Stimulated activated CD8-positive, alpha-beta memory T cell treated with anti-CD3 and anti-CD28 coated beads, Interleukin-7, amount 100 ng/mL, for 4 hours (primary cell): ENCODE measurements at regions not wholly inside any gene's neighbourhood (a gene's known extent, or its start where the extent isn't known, plus 50 kb on each side); places are given as distances from the start of the nearest gene placed in this dataset.

ENCODE experiments used
- DNase-seq, 2 donors: peaks; one replicate each; pipeline ENCODE4 v3.0.0-alpha.2; 2020; ENCODE audit warnings: low read depth in 2 of 2

GRCh38 chr12:88946372-88946997, 366.2 kb upstream of the KITLG start:
- no peak for DNase-seq

GRCh38 chr12:88945051-88945732, 364.9 kb upstream of the KITLG start:
- no peak for DNase-seq

- DNase-seq = no peak
These were observed 364.1 kb upstream of the KITLG start for GRCh38 chr12:88944397-88944796.

DNA sequence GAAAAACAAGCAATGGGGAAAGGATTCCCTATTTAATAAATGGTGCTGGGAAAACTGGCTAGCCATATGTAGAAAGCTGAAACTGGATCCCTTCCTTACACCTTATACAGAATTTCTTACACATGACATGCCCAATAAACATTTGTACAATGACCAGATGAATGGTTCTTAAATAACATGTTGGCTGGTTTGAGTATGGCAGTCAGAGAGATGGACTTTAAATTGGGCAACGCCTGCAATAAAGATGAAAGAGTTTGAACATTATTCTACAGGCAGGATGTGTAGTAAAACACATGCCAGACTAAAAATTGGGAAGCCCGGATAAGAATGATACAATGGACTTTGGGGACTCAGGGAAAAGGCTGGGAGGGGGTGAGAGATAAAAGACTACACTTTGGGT, 360.6 kb upstream of the KITLG start:
- no peak for DNase-seq

DNA sequence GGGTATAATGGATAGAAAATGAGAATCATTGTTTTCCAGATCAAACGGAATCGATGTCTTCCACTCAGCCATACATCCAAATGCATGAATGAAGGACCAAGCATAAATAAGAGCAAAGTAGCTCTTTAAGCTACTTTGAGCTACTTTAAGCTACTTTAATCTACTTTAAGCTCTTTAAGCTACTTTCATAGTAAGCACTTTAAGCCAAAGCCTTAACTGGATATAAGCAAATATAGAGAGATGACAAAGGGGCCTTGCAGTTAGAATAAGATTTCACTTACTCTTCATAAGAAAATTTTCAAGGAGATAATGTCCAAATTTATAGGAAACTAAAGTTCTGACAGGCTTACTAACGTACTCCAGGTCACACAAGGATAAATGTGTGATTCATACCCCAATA, 355.6 kb upstream of the KITLG start:
- no peak for DNase-seq

GRCh38 chr12:88934163-88934747, 354.0 kb upstream of the KITLG start:
- DNase-seq = no peak

DNA sequence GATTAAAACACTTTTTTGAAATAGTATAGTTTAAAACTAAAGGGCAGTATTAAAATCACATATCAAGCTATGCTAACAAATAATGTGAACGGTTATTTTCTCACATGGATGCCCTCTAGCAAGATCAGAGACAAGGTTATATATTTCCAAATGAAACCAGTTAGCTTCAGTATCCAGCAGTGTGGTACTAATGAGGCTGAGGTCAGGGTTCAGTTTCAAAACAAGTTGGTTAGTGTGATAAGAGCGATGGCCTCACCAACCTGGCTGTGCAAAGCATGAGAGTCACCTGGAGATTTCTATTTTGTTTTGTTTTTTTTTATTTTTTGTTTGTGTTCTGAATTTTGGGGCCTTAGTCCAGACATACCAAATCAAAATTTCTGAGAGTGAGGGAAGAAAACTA, 352.2 kb upstream of the KITLG start:
- DNase-seq = no peak

DNA sequence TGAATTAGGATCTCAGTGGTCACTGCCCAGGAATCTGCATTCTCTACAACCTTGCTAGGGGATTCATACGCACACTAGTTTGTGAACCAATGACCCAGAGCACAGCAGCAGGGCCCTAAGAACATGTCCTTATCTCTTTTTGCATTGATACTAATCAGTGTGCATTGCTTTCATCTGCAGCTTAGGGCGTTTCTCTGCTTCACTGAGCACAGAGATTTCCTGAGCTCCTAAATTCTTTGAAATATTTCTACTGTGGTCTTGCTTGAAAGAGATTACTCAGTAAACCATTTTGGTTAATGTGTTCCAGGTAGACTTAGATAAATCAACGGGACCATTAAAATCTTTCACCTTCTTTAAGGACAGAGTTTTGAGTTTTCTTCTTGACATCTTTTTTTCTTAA, 351.3 kb upstream of the KITLG start:
- no peak for DNase-seq

DNA sequence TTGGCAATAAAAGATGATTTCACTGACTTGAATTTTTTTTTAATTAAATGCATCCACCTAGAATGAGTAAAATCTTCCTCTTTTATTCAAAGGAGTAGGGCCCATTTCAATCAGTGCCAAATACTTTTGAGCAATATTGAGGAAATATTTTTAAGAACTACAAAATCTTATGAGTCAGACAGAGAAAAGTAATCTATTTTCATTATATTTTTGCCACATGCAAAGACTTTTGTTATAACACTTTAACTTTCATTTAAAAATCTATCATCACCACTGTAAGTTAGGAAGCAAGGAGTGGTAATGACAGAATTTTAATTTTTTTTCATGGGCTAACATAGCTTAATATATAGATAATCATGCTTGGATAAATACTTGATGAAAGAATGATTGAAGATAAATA, 345.2 kb upstream of the KITLG start:
- DNase-seq = no peak

GRCh38 chr12:88924162-88924561, 343.9 kb upstream of the KITLG start:
- DNase-seq = no peak

- no peak for DNase-seq
These were observed 343.4 kb upstream of the KITLG start for GRCh38 chr12:88923631-88924030.

- no peak for DNase-seq
These were observed 342.5 kb upstream of the KITLG start for GRCh38 chr12:88922816-88923215.

DNA sequence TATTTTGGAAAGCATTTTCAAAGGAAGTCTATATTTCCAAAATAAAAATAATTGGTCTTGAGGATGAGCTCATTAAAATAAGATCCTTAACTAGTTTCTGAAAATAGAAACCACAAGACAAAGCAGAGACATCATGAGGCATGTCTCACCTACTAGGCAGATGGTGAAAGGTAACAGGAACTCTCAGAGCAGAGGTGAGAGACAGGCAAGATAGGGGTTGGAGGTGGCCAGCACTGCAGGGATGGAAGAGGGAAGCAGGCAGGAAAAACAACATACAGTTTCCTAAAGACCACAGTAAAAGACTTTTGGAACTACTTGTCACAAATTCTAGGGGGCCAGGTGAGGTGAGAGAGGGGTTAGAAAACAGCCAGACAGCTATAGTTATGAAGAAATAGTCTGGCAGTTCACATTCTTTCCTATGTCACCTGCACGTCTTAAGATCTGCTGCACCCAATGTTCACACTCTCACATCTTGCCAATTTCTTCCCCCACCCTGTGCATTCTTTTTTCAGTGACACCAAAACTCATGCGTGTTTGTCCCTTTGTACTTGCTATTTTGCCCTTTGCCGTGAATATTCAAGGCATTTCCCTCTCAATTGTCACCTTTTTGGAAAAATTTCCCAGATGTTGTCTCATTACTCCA, 341.7 kb upstream of the KITLG start:
- no peak for DNase-seq

- no peak for DNase-seq
These were observed 341.2 kb upstream of the KITLG start for GRCh38 chr12:88921434-88921833.

- DNase-seq = no peak
These were observed 337.9 kb upstream of the KITLG start for GRCh38 chr12:88918161-88918560.

DNA sequence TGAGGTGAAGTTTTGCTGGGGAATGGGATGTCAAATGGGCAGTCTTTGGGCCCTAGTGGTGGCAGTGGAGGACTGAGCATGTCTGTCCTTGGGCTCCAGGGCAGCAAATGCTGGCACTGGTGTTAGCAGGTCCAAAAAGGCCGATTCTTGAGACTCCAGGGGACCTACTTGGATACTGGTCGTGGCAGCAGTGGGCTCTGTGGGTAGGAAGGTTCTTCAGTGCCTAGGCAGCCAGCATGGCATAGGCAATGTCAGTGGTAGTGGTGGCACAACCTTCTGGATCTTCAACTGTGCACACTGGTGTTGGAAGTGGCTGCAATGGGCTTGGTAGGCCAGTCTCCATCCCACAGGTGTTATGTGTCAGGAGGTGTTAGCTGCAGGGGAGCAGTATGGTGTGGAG, 334.7 kb upstream of the KITLG start:
- DNase-seq = no peak

GRCh38 chr12:88909510-88909909, 329.2 kb upstream of the KITLG start:
- DNase-seq = no peak

- DNase-seq = no peak
These were observed 328.1 kb upstream of the KITLG start for GRCh38 chr12:88908345-88908744.

GRCh38 chr12:88904705-88905104, 324.4 kb upstream of the KITLG start:
- no peak for DNase-seq

GRCh38 chr12:88903333-88903732, 323.1 kb upstream of the KITLG start:
- no peak for DNase-seq

- DNase-seq = no peak
These were observed 317.5 kb upstream of the KITLG start for GRCh38 chr12:88897723-88898122.

- DNase-seq = no peak
These were observed 316.7 kb upstream of the KITLG start for GRCh38 chr12:88896958-88897357.

DNA sequence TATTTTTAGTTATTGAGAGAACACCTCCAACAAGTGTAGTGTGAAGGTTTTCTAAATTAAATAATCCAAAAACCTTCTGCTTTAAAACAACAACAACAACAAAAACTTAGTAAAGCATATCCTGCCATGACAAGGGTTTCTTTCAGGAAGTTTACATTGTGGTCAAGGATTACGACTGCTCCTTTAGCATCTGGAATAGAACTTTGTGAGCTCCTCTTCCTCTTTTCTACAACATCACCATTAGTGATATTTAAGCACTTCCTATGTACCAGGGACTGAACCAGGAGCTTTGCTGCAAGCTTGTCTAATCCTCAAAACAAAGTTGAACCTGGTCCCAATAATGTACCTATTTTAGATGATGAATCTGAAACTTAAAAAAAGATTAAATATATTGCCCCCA, 315.4 kb upstream of the KITLG start:
- no peak for DNase-seq
